WTC11 (cell line): ENCODE measurements at regions not wholly inside any gene's neighbourhood (a gene's known extent, or its start where the extent isn't known, plus 50 kb on each side); places are given as distances from the start of the nearest gene placed in this dataset.

ENCODE experiments used
- ATAC-seq: fragments of 200-7000 bp; cut with Tn5 transposase; 2 replicates; pipeline ENCODE4 v1.10.0; 2021; ENCODE audit warnings: mild to moderate bottlenecking, moderate library complexity
- CTCF ChIA-PET: fragments of 300-600 bp; sonication (Branson Sonifier 250); formaldehyde crosslinking; loops from one replicate; lab custom pipeline; 2021; ENCODE audit warnings: antibody characterized with exemption; lab: Charles Lee
- POLR2A ChIA-PET: fragments of 350-600 bp; sonication (Branson Sonifier 250); formaldehyde crosslinking; loops from one replicate; lab custom pipeline; 2021; ENCODE audit warnings: antibody characterized with exemption; lab: Charles Lee
- DNase-seq: peaks from one replicate; pipeline ENCODE4 v3.0.0; 2021; ENCODE audit warnings: low spot score
- H3K27ac Mint-ChIP-seq: 2 replicates; pipeline ENCODE4 v1.8.0; 2021; ENCODE audit warnings: mixed read lengths
- H3K27me3 Mint-ChIP-seq: 2 replicates; pipeline ENCODE4 v1.8.0; 2021; ENCODE audit warnings: low read depth, mild to moderate bottlenecking, moderate library complexity, mixed read lengths
- H3K36me3 Mint-ChIP-seq: 2 replicates; pipeline ENCODE4 v1.8.0; 2021; ENCODE audit warnings: mixed read lengths
- H3K4me1 Mint-ChIP-seq: 2 replicates; pipeline ENCODE4 v1.8.0; 2022; ENCODE audit warnings: mixed read lengths
- H3K4me3 Mint-ChIP-seq: 2 replicates; pipeline ENCODE4 v1.8.0; 2021; ENCODE audit warnings: mild to moderate bottlenecking, moderate library complexity, mixed read lengths
- H3K9me3 Mint-ChIP-seq: 2 replicates; pipeline ENCODE4 v1.8.0; 2021; ENCODE audit warnings: mixed read lengths
- ATF3 ChIP-seq: sonication (generic); formaldehyde crosslinking; conservative IDR thresholded peaks from 2 replicates; pipeline ENCODE4 v1.8.1; 2022; ENCODE audit warnings: mild to moderate bottlenecking, missing genetic modification reagents
- E2F4 ChIP-seq: sonication (generic); formaldehyde crosslinking; IDR thresholded peaks from 2 replicates; pipeline ENCODE4 v1.8.1; 2022; ENCODE audit warnings: low read depth, mild to moderate bottlenecking, moderate library complexity, missing genetic modification reagents, borderline replicate concordance
- EMX1 ChIP-seq: fragments of 250-450 bp; sonication (Bioruptor Pico); IDR thresholded peaks from 2 replicates; pipeline ENCODE4 v1.8.0; 2021; ENCODE audit warnings: mild to moderate bottlenecking
- ESRRA ChIP-seq: sonication (generic); formaldehyde crosslinking; IDR thresholded peaks from 2 replicates; pipeline ENCODE4 v1.8.1; 2022; ENCODE audit warnings: mild to moderate bottlenecking, missing genetic modification reagents, borderline replicate concordance
- FOXJ3 ChIP-seq: sonication (generic); formaldehyde crosslinking; IDR thresholded peaks from 2 replicates; pipeline ENCODE4 v1.9.0; 2021; ENCODE audit warnings: missing genetic modification reagents, mild to moderate bottlenecking, borderline replicate concordance
- FOXP1 ChIP-seq: sonication (generic); formaldehyde crosslinking; IDR thresholded peaks from 2 replicates; pipeline ENCODE4 v1.8.0; 2022; ENCODE audit warnings: missing genetic modification reagents, mild to moderate bottlenecking, moderate library complexity, borderline replicate concordance
- GABPB1 ChIP-seq: sonication (generic); formaldehyde crosslinking; IDR thresholded peaks from 2 replicates; pipeline ENCODE4 v1.8.1; 2023; ENCODE audit warnings: mild to moderate bottlenecking, missing genetic modification reagents
- GRHL2 ChIP-seq: fragments of 250-450 bp; sonication (Bioruptor Pico); IDR thresholded peaks from 2 replicates; pipeline ENCODE4 v1.8.0; 2022; ENCODE audit warnings: mild to moderate bottlenecking, moderate library complexity; ENCODE audit not compliant: insufficient replicate concordance, severe bottlenecking
- HMGXB4 ChIP-seq: sonication (generic); formaldehyde crosslinking; IDR thresholded peaks from 2 replicates; pipeline ENCODE4 v1.8.1; 2023; ENCODE audit warnings: mild to moderate bottlenecking, moderate library complexity, missing genetic modification reagents
- JAZF1 ChIP-seq: fragments of 250-450 bp; sonication (Bioruptor Pico); IDR thresholded peaks from 2 replicates; pipeline ENCODE4 v1.9.0; 2021; ENCODE audit warnings: moderate library complexity, mild to moderate bottlenecking, inconsistent platforms
- NR2C2 ChIP-seq: sonication (generic); formaldehyde crosslinking; IDR thresholded peaks from 2 replicates; pipeline ENCODE4 v1.8.0; 2022; ENCODE audit warnings: mild to moderate bottlenecking, missing genetic modification reagents
- RELA ChIP-seq: sonication (generic); formaldehyde crosslinking; IDR thresholded peaks from 2 replicates; pipeline ENCODE4 v1.8.1; 2022; ENCODE audit warnings: missing genetic modification reagents, mild to moderate bottlenecking, borderline replicate concordance
- USF1 ChIP-seq: sonication (generic); formaldehyde crosslinking; IDR thresholded peaks from 2 replicates; pipeline ENCODE4 v1.8.0; 2022; ENCODE audit warnings: mild to moderate bottlenecking, missing genetic modification reagents
- ZBTB21 ChIP-seq: sonication (generic); formaldehyde crosslinking; IDR thresholded peaks from 2 replicates; pipeline ENCODE4 v1.8.1; 2023; ENCODE audit warnings: mild to moderate bottlenecking, missing genetic modification reagents, borderline replicate concordance
- ZBTB43 ChIP-seq: sonication (generic); formaldehyde crosslinking; IDR thresholded peaks from 2 replicates; pipeline ENCODE4 v1.8.1; 2023; ENCODE audit warnings: mild to moderate bottlenecking, missing genetic modification reagents
- ZNF263 ChIP-seq: sonication (generic); formaldehyde crosslinking; IDR thresholded peaks from 2 replicates; pipeline ENCODE4 v1.8.1; 2022; ENCODE audit warnings: low read depth, mild to moderate bottlenecking, moderate library complexity, missing genetic modification reagents
- ZNF425 ChIP-seq: fragments of 250-450 bp; sonication (Bioruptor Pico); conservative IDR thresholded peaks from 2 replicates; pipeline ENCODE4 v1.9.0; 2021; ENCODE audit warnings: mild to moderate bottlenecking

- TF ChIP-seq ZBTB21 (CRISPR knock-in tag) = no peak
- TF ChIP-seq ESRRA (CRISPR knock-in tag) = no peak
- TF ChIP-seq ZNF263 (CRISPR knock-in tag) = no peak
- no peak for TF ChIP-seq USF1 (CRISPR knock-in tag)
- no peak for TF ChIP-seq RELA (CRISPR knock-in tag)
- no peak for TF ChIP-seq ZNF425
Measured at GRCh38 chr12:76208129-76208528, 123.6 kb upstream of the NAP1L1 start (continued).

GRCh38 chr12:76206677-76207072 is 122.2 kb upstream of the NAP1L1 start:
- H3K36me3 Mint-ChIP-seq = peaks cover 16% of the 10 kb centered on the region
- POLR2A ChIA-PET = no interaction called here
- DNase-seq (no peak), ATAC-seq (no peak)
- peaks cover 41% of the 10 kb centered on the region for H3K9me3 Mint-ChIP-seq
- no peak overlapping the region for H3K4me3 Mint-ChIP-seq
- H3K27ac Mint-ChIP-seq = no peak overlapping the region
- no peak for TF ChIP-seq FOXJ3 (CRISPR knock-in tag)
- TF ChIP-seq EMX1 (CRISPR knock-in tag) = no peak
- no peak for TF ChIP-seq ZNF425
- TF ChIP-seq ZBTB43 (CRISPR knock-in tag) = no peak
- TF ChIP-seq ESRRA (CRISPR knock-in tag) = no peak
- TF ChIP-seq ATF3 = no peak
- TF ChIP-seq E2F4 = no peak
- TF ChIP-seq FOXP1 (CRISPR knock-in tag) = no peak
- TF ChIP-seq USF1 (CRISPR knock-in tag) = no peak
- TF ChIP-seq, all 79 proteins: peak for 0
- CTCF ChIA-PET = no interaction called here
- Mint-ChIP-seq H3K27me3 (no peaks in the 10 kb centered on the region), H3K4me1 (peaks cover 8% of the 10 kb centered on the region)

- H3K4me3 Mint-ChIP-seq = no peak overlapping the region
- POLR2A ChIA-PET = no interaction called here
- TF ChIP-seq RELA (CRISPR knock-in tag) = no peak
- no peak for TF ChIP-seq GRHL2 (CRISPR knock-in tag)
- no peak for TF ChIP-seq GABPB1 (CRISPR knock-in tag)
- TF ChIP-seq NR2C2 (CRISPR knock-in tag) = no peak
- no peak for TF ChIP-seq JAZF1 (CRISPR knock-in tag)
- no peak for TF ChIP-seq HMGXB4 (CRISPR knock-in tag)
- no peak for TF ChIP-seq ZBTB43 (CRISPR knock-in tag)
Measured at GRCh38 chr12:76206039-76206676, 121.7 kb upstream of the NAP1L1 start.

More at GRCh38 chr12:76206039-76206676, 121.7 kb upstream of the NAP1L1 start:
- CTCF ChIA-PET = no interaction called here
- ATAC-seq (no peak), DNase-seq (no peak)
- Mint-ChIP-seq H3K27ac (no peak overlapping the region), H3K9me3 (peaks cover 46% of the 10 kb centered on the region), H3K27me3 (no peaks in the 10 kb centered on the region), H3K36me3 (peaks cover 17% of the 10 kb centered on the region), H3K4me1 (peaks cover 8% of the 10 kb centered on the region)
